Astrocyte (in vitro differentiated cells and primary cell): ENCODE measurements at regions not wholly inside any gene's neighbourhood (a gene's known extent, or its start where the extent isn't known, plus 50 kb on each side); places are given as distances from the start of the nearest gene placed in this dataset.

ENCODE experiments used
- DNase-seq: peaks from one replicate; pipeline ENCODE4 v3.0.0-alpha.2; 2010; ENCODE audit warnings: low read depth
- FAIRE-seq: peaks from 2 replicates; lab custom pipeline; 2011; peaks lifted over from hg19 to GRCh38; lab: Jason Lieb, UNC
- H2AFZ ChIP-seq: 2 replicates; pipeline ENCODE4 v1.6.0; 2012; ENCODE audit warnings: low read depth, low read length, inconsistent platforms
- H3K27ac ChIP-seq: 2 replicates; pipeline ENCODE4 v1.5.1; 2011; ENCODE audit warnings: low read depth, low read length, inconsistent platforms
- H3K27me3 ChIP-seq: 2 replicates; pipeline ENCODE4 v1.6.0; 2011; ENCODE audit warnings: low read length, inconsistent platforms; ENCODE audit not compliant: insufficient read depth
- H3K36me3 ChIP-seq: 2 replicates; pipeline ENCODE4 v1.5.1; 2011; ENCODE audit warnings: low read length, inconsistent platforms; ENCODE audit not compliant: insufficient read depth
- H3K4me1 ChIP-seq: 2 replicates; pipeline ENCODE4 v1.5.1; 2011; ENCODE audit warnings: low read length, inconsistent platforms; ENCODE audit not compliant: insufficient read depth
- H3K4me2 ChIP-seq: 2 replicates; pipeline ENCODE4 v1.6.0; 2012; ENCODE audit warnings: low read length, inconsistent platforms
- H3K4me3 ChIP-seq: 2 replicates; pipeline ENCODE4 v1.5.1; 2011; ENCODE audit warnings: low read depth, mild to moderate bottlenecking, low read length, inconsistent platforms; ENCODE audit not compliant: insufficient read depth
- H3K79me2 ChIP-seq: 2 replicates; pipeline ENCODE4 v1.6.0; 2012; ENCODE audit warnings: mild to moderate bottlenecking, low read length, inconsistent platforms; ENCODE audit not compliant: insufficient read depth
- H3K9ac ChIP-seq: 2 replicates; pipeline ENCODE4 v1.6.0; 2012; ENCODE audit warnings: mild to moderate bottlenecking, low read length, inconsistent platforms
- H3K9me3 ChIP-seq: 2 replicates; pipeline ENCODE4 v1.5.1; 2012; ENCODE audit warnings: low read depth, mild to moderate bottlenecking, low read length, inconsistent platforms; ENCODE audit not compliant: insufficient read depth
- H4K20me1 ChIP-seq: 2 replicates; pipeline ENCODE4 v1.6.0; 2012; ENCODE audit warnings: low read length, inconsistent platforms; ENCODE audit not compliant: insufficient read depth
- H3K27ac Mint-ChIP-seq: one replicate; pipeline ENCODE4 v1.8.0; 2021; ENCODE audit warnings: mild to moderate bottlenecking, mixed read lengths; ENCODE audit not compliant: unreplicated experiment
- H3K27me3 Mint-ChIP-seq: one replicate; pipeline ENCODE4 v1.8.0; 2021; ENCODE audit warnings: low read depth, mixed read lengths; ENCODE audit not compliant: unreplicated experiment
- H3K36me3 Mint-ChIP-seq: one replicate; pipeline ENCODE4 v1.8.0; 2021; ENCODE audit warnings: low read depth, mixed read lengths; ENCODE audit not compliant: unreplicated experiment
- H3K4me1 Mint-ChIP-seq: one replicate; pipeline ENCODE4 v1.8.0; 2021; ENCODE audit warnings: low read depth, mixed read lengths; ENCODE audit not compliant: unreplicated experiment
- H3K4me3 Mint-ChIP-seq: one replicate; pipeline ENCODE4 v1.8.0; 2021; ENCODE audit warnings: mild to moderate bottlenecking, moderate library complexity, mixed read lengths; ENCODE audit not compliant: unreplicated experiment
- H3K9me3 Mint-ChIP-seq: one replicate; pipeline ENCODE4 v1.8.0; 2021; ENCODE audit warnings: mild to moderate bottlenecking, mixed read lengths; ENCODE audit not compliant: unreplicated experiment
- CTCF ChIP-seq: IDR thresholded peaks from 2 replicates; pipeline ENCODE4 v1.5.1; 2011; ENCODE audit warnings: low read depth, mild to moderate bottlenecking, inconsistent platforms, low read length, moderate library complexity; ENCODE audit not compliant: insufficient read depth
- EZH2 ChIP-seq: IDR thresholded peaks from 2 replicates; pipeline ENCODE4 v1.6.1; 2012; ENCODE audit warnings: mild to moderate bottlenecking, low read length, inconsistent platforms; ENCODE audit not compliant: insufficient read depth

GRCh38 chr20:18991012-18991411, 177.4 kb downstream of the SCP2D1 start:
- Histone ChIP-seq H3K9ac (no peak overlapping the region), H2AFZ (no peak overlapping the region), H3K4me3 (no peak overlapping the region), H3K27me3 (no peaks in the 10 kb centered on the region), H3K36me3 (no peaks in the 10 kb centered on the region), H3K9me3 (peaks cover 4% of the 10 kb centered on the region), H3K79me2 (no peaks in the 10 kb centered on the region), H3K4me2 (no peak overlapping the region), H3K4me1 (no peaks in the 10 kb centered on the region), H4K20me1 (no peaks in the 10 kb centered on the region), H3K27ac (no peak overlapping the region)
- no peak overlapping the region for H3K4me3 Mint-ChIP-seq
- H3K36me3 Mint-ChIP-seq, result no peaks in the 10 kb centered on the region
- DNase-seq, result no peak
- peaks cover 2% of the 10 kb centered on the region for H3K27me3 Mint-ChIP-seq
- H3K9me3 Mint-ChIP-seq, result peaks cover 18% of the 10 kb centered on the region
- H3K4me1 Mint-ChIP-seq, result peaks cover 13% of the 10 kb centered on the region
- FAIRE-seq, result no peak
- TF ChIP-seq EZH2 (no peak), CTCF (no peak)
- no peak overlapping the region for H3K27ac Mint-ChIP-seq

DNA sequence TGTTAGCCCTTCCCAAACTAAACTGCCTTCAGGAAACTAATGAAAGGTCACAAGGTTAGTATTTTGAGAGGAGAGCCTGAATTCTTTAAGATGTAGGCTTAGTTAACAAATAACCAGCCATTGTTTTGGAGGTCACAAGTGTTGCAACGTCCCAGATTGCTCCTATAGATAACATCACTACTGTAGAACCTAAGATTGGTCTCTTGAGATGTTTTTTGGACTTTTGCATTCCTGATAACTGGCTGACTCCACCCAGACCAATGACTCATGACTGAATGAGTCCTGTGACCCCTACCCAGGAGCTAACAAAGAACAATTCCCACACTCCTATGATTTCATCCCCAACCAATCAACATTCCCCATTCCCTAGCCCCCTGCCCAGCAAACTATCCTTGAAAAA, 178.8 kb downstream of the SCP2D1 start:
- H3K27me3 ChIP-seq, result no peaks in the 10 kb centered on the region
- no peak overlapping the region for H3K4me3 ChIP-seq
- Mint-ChIP-seq H3K9me3 (peaks cover 16% of the 10 kb centered on the region), H3K4me3 (no peak overlapping the region), H3K27me3 (peaks cover 2% of the 10 kb centered on the region), H3K27ac (peak overlapping the region; percentile 55), H3K4me1 (peaks cover 3% of the 10 kb centered on the region), H3K36me3 (no peaks in the 10 kb centered on the region)
- peaks cover 4% of the 10 kb centered on the region for H3K9me3 ChIP-seq
- no peaks in the 10 kb centered on the region for H4K20me1 ChIP-seq
- FAIRE-seq (no peak), DNase-seq (no peak)
- no peak overlapping the region for H2AFZ ChIP-seq
- H3K79me2 ChIP-seq, result no peaks in the 10 kb centered on the region
- H3K4me1 ChIP-seq, result no peaks in the 10 kb centered on the region
- no peaks in the 10 kb centered on the region for H3K36me3 ChIP-seq
- no peak overlapping the region for H3K4me2 ChIP-seq
- no peak overlapping the region for H3K9ac ChIP-seq
- TF ChIP-seq CTCF (no peak), EZH2 (no peak)
- H3K27ac ChIP-seq, result no peak overlapping the region

GRCh38 chr20:18995455-18995854, 181.9 kb downstream of the SCP2D1 start:
- no peak for FAIRE-seq
- H3K4me3 Mint-ChIP-seq, result no peak overlapping the region
- Histone ChIP-seq H4K20me1 (no peaks in the 10 kb centered on the region), H3K36me3 (no peaks in the 10 kb centered on the region), H3K27ac (no peak overlapping the region), H3K4me2 (no peak overlapping the region), H3K4me1 (no peaks in the 10 kb centered on the region), H2AFZ (no peak overlapping the region), H3K27me3 (no peaks in the 10 kb centered on the region), H3K9me3 (peaks cover 4% of the 10 kb centered on the region), H3K9ac (no peak overlapping the region), H3K79me2 (no peaks in the 10 kb centered on the region), H3K4me3 (no peak overlapping the region)
- H3K27ac Mint-ChIP-seq, result no peak overlapping the region
- H3K9me3 Mint-ChIP-seq, result peaks cover 20% of the 10 kb centered on the region
- no peaks in the 10 kb centered on the region for H3K27me3 Mint-ChIP-seq
- H3K36me3 Mint-ChIP-seq, result no peaks in the 10 kb centered on the region
- peaks cover 3% of the 10 kb centered on the region for H3K4me1 Mint-ChIP-seq
- no peak for DNase-seq
- TF ChIP-seq EZH2 (no peak), CTCF (no peak)
